Prostate gland (tissue), 2 donors: ENCODE measurements at regions not wholly inside any gene's neighbourhood (a gene's known extent, or its start where the extent isn't known, plus 50 kb on each side); places are given as distances from the start of the nearest gene placed in this dataset.

Experiments used
- DNase-seq: peaks from one replicate; pipeline ENCODE4 v3.0.0-alpha.2; 2019; ENCODE audit warnings: low spot score
- H3K27ac ChIP-seq, 2 donors: fragments of 200-600 bp; sonication (generic); 2 replicates each; pipeline ENCODE4 v1.5.1; 2017 to 2019
- H3K27me3 ChIP-seq: fragments of 200-600 bp; sonication (generic); replicated peaks from 2 replicates; pipeline ENCODE4 v1.5.1; 2019; ENCODE audit not compliant: insufficient read depth
- H3K36me3 ChIP-seq, 2 donors: fragments of 200-600 bp; sonication (generic); 1 replicate in 1 of 2; 2 replicates in 1 of 2; pipeline versions ENCODE4 v1.5.1 to v1.8.1; 2017 to 2019
- H3K4me1 ChIP-seq: fragments of 200-600 bp; sonication (generic); replicated peaks from 2 replicates; pipeline ENCODE4 v1.5.1; 2019
- H3K4me3 ChIP-seq, 2 donors: fragments of 200-600 bp; sonication (generic); 2 replicates each; pipeline ENCODE4 v1.5.1; 2017 to 2019
- H3K9me3 ChIP-seq: fragments of 200-600 bp; sonication (generic); 2 replicates; pipeline ENCODE4 v1.5.1; 2017
- CTCF ChIP-seq, 4 experiments: fragments of 200-600 bp in 2 of 4; fragments of 450-650 bp in 2 of 4; sonication (generic) in 2 of 4; IDR thresholded peaks; 1 replicate in 3 of 4; 2 replicates in 1 of 4; pipeline ENCODE4 v1.5.1; 2016 to 2019; ENCODE audit warnings: antibody characterized with exemption in 4 of 4, mild to moderate bottlenecking in 2 of 4, moderate library complexity in 2 of 4
- POLR2A ChIP-seq: fragments of 450-650 bp; IDR thresholded peaks from one replicate; pipeline ENCODE4 v1.6.1; 2016; ENCODE audit warnings: antibody characterized with exemption, mild to moderate bottlenecking
- POLR2AphosphoS5 ChIP-seq: sonication (generic); formaldehyde crosslinking; IDR thresholded peaks from one replicate; pipeline ENCODE4 v1.6.1; 2017; ENCODE audit warnings: antibody characterized with exemption
- WGBS: methylation state at CpG from one replicate; pipeline ENCODE4 v1.1.5; 2018; 5-methylcytosine and 5-hydroxymethylcytosine counted together
- intact Hi-C: fragments of 100-400 bp; cut with DNase I; formaldehyde crosslinking; loops from one replicate; pipeline ENCODE4 v1.14.2; 2022

GRCh38 chr2:175743011-175743410 lies 259.1 kb downstream of the LNPK start:
- no peaks in the 10 kb centered on the region for H3K36me3 ChIP-seq
- H3K27me3 ChIP-seq = no peaks in the 10 kb centered on the region
- H3K27ac ChIP-seq = no peak overlapping the region
- no peak for DNase-seq
- WGBS = 69% methylated on average over 1 of the region's 1 CpG
- TF ChIP-seq POLR2A = no peak
- no peaks in the 10 kb centered on the region for H3K4me1 ChIP-seq
- H3K4me3 ChIP-seq = no peak overlapping the region
- H3K9me3 ChIP-seq = no peaks in the 10 kb centered on the region
- intact Hi-C loops = no loop called here

- WGBS = 95% methylated on average over 3 of the region's 3 CpGs
- Histone ChIP-seq H3K27me3 (no peaks in the 10 kb centered on the region), H3K4me3 (no peak overlapping the region), H3K27ac (no peak overlapping the region), H3K4me1 (no peaks in the 10 kb centered on the region), H3K36me3 (no peaks in the 10 kb centered on the region), H3K9me3 (no peaks in the 10 kb centered on the region)
- intact Hi-C loops = no loop called here
- TF ChIP-seq POLR2A (no peak), CTCF (IDR thresholded peaks at IDR 0.05) (no peak), POLR2AphosphoS5 (no peak)
- DNase-seq = no peak
These were observed 259.7 kb downstream of the LNPK start for GRCh38 chr2:175742367-175742766.

GRCh38 chr2:175741164-175741563 lies 260.9 kb downstream of the LNPK start:
- H3K4me3 ChIP-seq = no peak overlapping the region
- no peaks in the 10 kb centered on the region for H3K27me3 ChIP-seq
- TF ChIP-seq POLR2AphosphoS5 = no peak
- no peak for TF ChIP-seq POLR2A
- TF ChIP-seq CTCF (IDR thresholded peaks at IDR 0.05) = no peak
- no peaks in the 10 kb centered on the region for H3K4me1 ChIP-seq
- H3K9me3 ChIP-seq = no peaks in the 10 kb centered on the region
- no peak overlapping the region for H3K27ac ChIP-seq
- DNase-seq = no peak
- no peaks in the 10 kb centered on the region for H3K36me3 ChIP-seq
- intact Hi-C loops = no loop called here

- H3K27me3 ChIP-seq = no peaks in the 10 kb centered on the region
- H3K36me3 ChIP-seq = no peaks in the 10 kb centered on the region
- no peak for TF ChIP-seq POLR2A
- TF ChIP-seq CTCF (IDR thresholded peaks at IDR 0.05) = no peak
- WGBS = 66% methylated on average over 3 of the region's 3 CpGs
- intact Hi-C loops = no loop called here
- H3K4me3 ChIP-seq = no peak overlapping the region
- H3K4me1 ChIP-seq = no peaks in the 10 kb centered on the region
- H3K27ac ChIP-seq = no peak overlapping the region
- H3K9me3 ChIP-seq = no peaks in the 10 kb centered on the region
- DNase-seq = no peak
These were observed 264.2 kb downstream of the LNPK start for GRCh38 chr2:175737722-175738361.

GRCh38 chr2:175734686-175735085 lies 267.4 kb downstream of the LNPK start:
- no peak for DNase-seq
- 76% methylated on average over 5 of the region's 5 CpGs for WGBS
- no peaks in the 10 kb centered on the region for H3K27me3 ChIP-seq
- H3K4me3 ChIP-seq = no peak overlapping the region
- TF ChIP-seq POLR2A = no peak
- no peak for TF ChIP-seq POLR2AphosphoS5
- no peak for TF ChIP-seq CTCF (IDR thresholded peaks at IDR 0.05)
- no peaks in the 10 kb centered on the region for H3K4me1 ChIP-seq
- H3K9me3 ChIP-seq = no peaks in the 10 kb centered on the region
- intact Hi-C loops = no loop called here
- H3K36me3 ChIP-seq = no peaks in the 10 kb centered on the region
- no peak overlapping the region for H3K27ac ChIP-seq
